Glutamatergic neuron (in vitro differentiated cells): ENCODE measurements at regions not wholly inside any gene's neighbourhood (a gene's known extent, or its start where the extent isn't known, plus 50 kb on each side); places are given as distances from the start of the nearest gene placed in this dataset.
"Not testable (repeated sequence)": the region's sequence is repeated elsewhere in the genome, so short reads cannot be mapped to it uniquely, and the experiment has no call there.

Experiments used
- DNase-seq: peaks from one replicate; pipeline ENCODE4 v3.0.0; 2022
- H3K27ac Mint-ChIP-seq: one replicate; pipeline ENCODE4 v1.8.0; 2020; ENCODE audit warnings: mild to moderate bottlenecking, mixed read lengths, inconsistent platforms; ENCODE audit not compliant: unreplicated experiment
- H3K27me3 Mint-ChIP-seq: one replicate; pipeline ENCODE4 v1.8.0; 2020; ENCODE audit warnings: mild to moderate bottlenecking, moderate library complexity, mixed read lengths, inconsistent platforms; ENCODE audit not compliant: unreplicated experiment
- H3K36me3 Mint-ChIP-seq: one replicate; pipeline ENCODE4 v1.8.0; 2020; ENCODE audit warnings: mild to moderate bottlenecking, mixed read lengths, inconsistent platforms; ENCODE audit not compliant: unreplicated experiment
- H3K4me1 Mint-ChIP-seq: one replicate; pipeline ENCODE4 v1.8.0; 2020; ENCODE audit warnings: mild to moderate bottlenecking, low read depth, mixed read lengths, inconsistent platforms; ENCODE audit not compliant: unreplicated experiment
- H3K4me3 Mint-ChIP-seq: one replicate; pipeline ENCODE4 v1.8.0; 2020; ENCODE audit warnings: mild to moderate bottlenecking, mixed read lengths, inconsistent platforms; ENCODE audit not compliant: unreplicated experiment
- H3K9me3 Mint-ChIP-seq: one replicate; pipeline ENCODE4 v1.8.0; 2020; ENCODE audit warnings: mild to moderate bottlenecking, moderate library complexity, mixed read lengths, inconsistent platforms; ENCODE audit not compliant: unreplicated experiment
- TF ChIP-seq, protein P1 (sequence below): fragments of 200-600 bp; sonication (generic); IDR thresholded peaks from one replicate; pipeline ENCODE4 v1.5.0; 2021; ENCODE audit not compliant: partially characterized antibody, unreplicated experiment

DNA sequence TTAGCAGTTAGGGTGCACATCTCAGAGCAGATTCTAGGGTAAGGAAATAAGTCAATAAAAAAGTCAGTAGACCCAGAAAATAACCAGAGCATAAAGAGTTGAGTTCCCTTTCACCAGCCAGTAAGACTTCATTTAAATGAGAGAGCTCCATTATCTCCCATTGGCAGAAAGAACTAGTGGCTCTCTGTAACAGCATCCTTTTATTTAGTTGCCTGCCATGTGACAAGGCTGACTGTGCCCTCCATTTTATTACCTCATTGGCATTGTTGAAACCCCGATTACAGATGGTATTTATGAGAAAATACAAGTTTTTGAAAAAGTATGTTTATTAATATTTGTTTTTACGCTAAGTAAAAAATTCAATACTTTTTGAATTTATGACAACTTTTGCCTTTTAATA lies 859.5 kb upstream of the NDST4 start:
- H3K27ac Mint-ChIP-seq: no peak overlapping the region
- H3K27me3 Mint-ChIP-seq: no peaks in the 10 kb centered on the region
- no peaks in the 10 kb centered on the region for H3K4me1 Mint-ChIP-seq
- H3K36me3 Mint-ChIP-seq: no peaks in the 10 kb centered on the region
- no peak for DNase-seq
- TF ChIP-seq, protein P1, sequence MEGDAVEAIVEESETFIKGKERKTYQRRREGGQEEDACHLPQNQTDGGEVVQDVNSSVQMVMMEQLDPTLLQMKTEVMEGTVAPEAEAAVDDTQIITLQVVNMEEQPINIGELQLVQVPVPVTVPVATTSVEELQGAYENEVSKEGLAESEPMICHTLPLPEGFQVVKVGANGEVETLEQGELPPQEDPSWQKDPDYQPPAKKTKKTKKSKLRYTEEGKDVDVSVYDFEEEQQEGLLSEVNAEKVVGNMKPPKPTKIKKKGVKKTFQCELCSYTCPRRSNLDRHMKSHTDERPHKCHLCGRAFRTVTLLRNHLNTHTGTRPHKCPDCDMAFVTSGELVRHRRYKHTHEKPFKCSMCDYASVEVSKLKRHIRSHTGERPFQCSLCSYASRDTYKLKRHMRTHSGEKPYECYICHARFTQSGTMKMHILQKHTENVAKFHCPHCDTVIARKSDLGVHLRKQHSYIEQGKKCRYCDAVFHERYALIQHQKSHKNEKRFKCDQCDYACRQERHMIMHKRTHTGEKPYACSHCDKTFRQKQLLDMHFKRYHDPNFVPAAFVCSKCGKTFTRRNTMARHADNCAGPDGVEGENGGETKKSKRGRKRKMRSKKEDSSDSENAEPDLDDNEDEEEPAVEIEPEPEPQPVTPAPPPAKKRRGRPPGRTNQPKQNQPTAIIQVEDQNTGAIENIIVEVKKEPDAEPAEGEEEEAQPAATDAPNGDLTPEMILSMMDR: no peak
- no peak overlapping the region for H3K4me3 Mint-ChIP-seq
- H3K9me3 Mint-ChIP-seq: no peaks in the 10 kb centered on the region

DNA sequence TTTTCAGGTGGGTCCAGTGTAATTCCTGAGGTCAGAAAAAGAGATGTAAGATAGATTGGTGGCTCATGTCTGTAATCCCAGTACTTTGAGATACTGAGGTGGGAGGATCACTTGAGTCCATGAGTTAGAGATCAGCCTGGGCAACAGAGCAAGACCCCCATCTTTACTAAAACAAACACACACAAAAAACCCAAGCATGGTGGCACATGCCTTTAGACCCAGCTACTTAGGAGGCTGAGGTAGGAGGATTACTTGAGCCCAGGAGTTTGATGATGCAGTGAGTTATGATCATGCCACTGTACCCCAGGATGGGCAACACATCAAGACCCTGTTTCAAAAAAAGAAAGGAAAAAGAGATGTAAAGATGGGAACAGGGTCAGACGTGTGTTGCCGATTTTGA lies 857.4 kb upstream of the NDST4 start:
- H3K4me1 Mint-ChIP-seq: no peaks in the 10 kb centered on the region
- H3K27me3 Mint-ChIP-seq: no peaks in the 10 kb centered on the region
- H3K4me3 Mint-ChIP-seq: no peak overlapping the region
- H3K36me3 Mint-ChIP-seq: no peaks in the 10 kb centered on the region
- TF ChIP-seq, protein P1: no peak
- no peak overlapping the region for H3K27ac Mint-ChIP-seq
- DNase-seq: no peak
- no peaks in the 10 kb centered on the region for H3K9me3 Mint-ChIP-seq

DNA sequence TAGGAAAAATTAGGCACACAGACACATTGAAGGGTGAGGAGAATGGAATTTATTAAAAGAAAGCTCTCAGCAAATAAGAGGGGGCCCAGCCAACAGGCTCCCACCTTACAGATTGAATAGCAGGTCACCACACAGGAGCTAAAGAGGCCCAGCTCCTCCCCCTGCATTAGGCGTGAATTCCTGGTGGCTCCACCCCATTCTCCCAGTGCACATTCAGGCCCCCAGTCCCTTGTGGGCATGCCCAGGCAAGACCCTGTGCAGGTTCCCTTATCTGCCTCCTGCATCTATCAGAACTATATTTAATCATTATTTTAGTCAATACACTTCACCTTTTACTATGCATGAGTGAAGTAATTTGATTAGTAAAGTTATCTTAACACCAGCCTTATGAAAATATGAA lies 856.3 kb upstream of the NDST4 start:
- Mint-ChIP-seq H3K27me3 (no peaks in the 10 kb centered on the region), H3K4me1 (no peaks in the 10 kb centered on the region), H3K27ac (no peak overlapping the region), H3K4me3 (no peak overlapping the region), H3K36me3 (no peaks in the 10 kb centered on the region), H3K9me3 (no peaks in the 10 kb centered on the region)
- no peak for DNase-seq
- TF ChIP-seq, protein P1: no peak

DNA sequence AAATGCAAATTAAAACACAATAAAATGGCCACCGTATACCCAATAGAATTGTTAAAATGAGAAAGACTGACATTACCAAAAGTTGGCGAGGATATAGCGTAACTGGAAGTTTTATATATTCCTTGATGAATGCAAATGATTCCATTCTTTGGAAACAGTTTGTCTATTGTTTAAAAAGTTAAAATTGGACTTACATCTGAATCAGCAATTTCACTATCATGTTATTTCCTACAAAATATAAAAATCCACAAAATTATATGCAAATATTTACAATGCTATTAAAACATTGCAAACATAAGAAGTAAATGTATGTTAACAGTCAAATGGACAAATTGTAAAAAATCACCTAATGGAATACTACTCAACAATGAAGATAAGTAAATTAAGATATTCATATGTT lies 852.2 kb upstream of the NDST4 start:
- Mint-ChIP-seq H3K27ac (no peak overlapping the region), H3K36me3 (no peaks in the 10 kb centered on the region), H3K27me3 (no peaks in the 10 kb centered on the region), H3K9me3 (no peaks in the 10 kb centered on the region), H3K4me3 (no peak overlapping the region), H3K4me1 (no peaks in the 10 kb centered on the region)
- TF ChIP-seq, protein P1: no peak
- DNase-seq: no peak

DNA sequence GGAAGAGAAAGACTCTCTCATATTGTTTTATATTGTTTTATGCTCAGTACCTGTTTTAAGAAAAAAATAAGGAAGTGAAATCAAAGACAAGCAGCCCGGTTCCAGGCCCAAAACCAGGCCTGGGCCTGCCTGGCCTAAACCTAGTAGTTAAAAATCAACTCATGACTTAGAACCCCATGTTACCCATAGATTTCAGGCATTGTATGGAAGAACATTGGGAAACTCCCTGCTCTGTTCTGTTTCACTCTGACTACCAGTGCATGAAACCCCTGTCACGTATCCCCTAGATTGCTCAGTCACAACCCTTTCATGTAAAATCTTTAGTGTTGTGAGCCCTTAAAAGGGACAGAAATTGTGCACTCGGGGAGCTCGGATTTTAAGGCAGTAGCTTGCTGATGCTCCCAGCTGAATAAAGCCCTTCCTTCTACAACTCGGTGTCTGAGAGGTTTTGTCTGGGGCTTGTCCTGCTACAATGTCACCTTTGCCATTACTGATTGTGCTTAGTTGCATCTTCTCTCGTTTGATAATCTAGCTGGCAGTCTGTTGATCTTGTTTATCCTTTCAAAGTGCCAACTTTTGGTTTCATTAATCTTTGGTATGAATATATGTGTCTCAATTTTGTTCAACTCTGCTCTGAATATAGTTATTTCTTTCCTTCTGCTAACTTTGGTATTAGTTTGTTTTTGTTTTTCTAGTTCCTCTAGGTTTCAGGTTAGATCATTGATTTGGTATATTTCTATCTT lies 842.8 kb upstream of the NDST4 start:
- H3K27me3 Mint-ChIP-seq, DNase-seq, H3K4me3 Mint-ChIP-seq, H3K9me3 Mint-ChIP-seq, H3K4me1 Mint-ChIP-seq, H3K36me3 Mint-ChIP-seq, H3K27ac Mint-ChIP-seq: not testable (repeated sequence)
